Stimulated activated CD8-positive, alpha-beta memory T cell treated with anti-CD3 and anti-CD28 coated beads, Interleukin-7, amount 100 ng/mL, for 48 hours (primary cell): ENCODE measurements at regions not wholly inside any gene's neighbourhood (a gene's known extent, or its start where the extent isn't known, plus 50 kb on each side); places are given as distances from the start of the nearest gene placed in this dataset.

Experiments used
- DNase-seq, 2 donors: peaks; one replicate each; pipeline ENCODE4 v3.0.0-alpha.2; 2020; ENCODE audit warnings: low read depth in 1 of 2; ENCODE audit errors: extremely low read depth in 1 of 2

DNA sequence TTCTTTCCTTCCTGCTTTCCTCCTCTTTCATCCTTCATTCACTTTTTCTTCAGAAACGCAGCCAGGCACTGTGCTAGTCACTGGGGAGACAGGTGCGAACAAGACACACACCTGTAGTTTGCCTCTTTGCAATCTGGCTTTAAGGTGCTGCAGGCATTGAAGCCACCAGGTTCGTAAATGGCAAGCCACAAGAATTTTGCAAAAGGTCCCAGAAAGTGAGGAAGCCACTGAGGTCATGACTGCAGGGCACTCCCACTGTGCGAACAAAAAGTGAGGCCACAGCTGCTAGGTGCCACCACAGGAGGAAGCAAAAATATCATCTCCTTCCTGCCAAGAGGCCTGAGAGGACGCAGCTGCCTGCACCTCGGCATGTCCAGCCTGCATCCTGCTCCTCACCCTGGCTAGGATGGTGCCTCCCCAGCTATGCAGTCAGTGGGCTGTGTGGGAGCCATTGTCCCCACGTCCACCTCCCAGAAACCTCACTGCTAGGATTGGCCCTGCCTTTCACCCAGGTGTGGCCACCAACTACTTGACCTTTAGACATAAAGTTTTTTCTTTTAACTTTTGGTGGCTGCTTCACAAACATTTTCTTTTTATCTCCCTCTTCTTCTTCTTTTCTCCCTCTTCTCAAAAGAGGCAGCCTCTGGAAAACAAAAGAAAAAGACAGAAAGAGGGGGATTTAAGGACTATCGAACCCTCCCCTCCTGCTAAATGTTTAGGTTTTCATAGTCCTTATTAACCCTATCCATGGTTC is 230.8 kb downstream of the BCAS1 start:
- peak in 1 of 2 donors; percentile 40 for DNase-seq

DNA sequence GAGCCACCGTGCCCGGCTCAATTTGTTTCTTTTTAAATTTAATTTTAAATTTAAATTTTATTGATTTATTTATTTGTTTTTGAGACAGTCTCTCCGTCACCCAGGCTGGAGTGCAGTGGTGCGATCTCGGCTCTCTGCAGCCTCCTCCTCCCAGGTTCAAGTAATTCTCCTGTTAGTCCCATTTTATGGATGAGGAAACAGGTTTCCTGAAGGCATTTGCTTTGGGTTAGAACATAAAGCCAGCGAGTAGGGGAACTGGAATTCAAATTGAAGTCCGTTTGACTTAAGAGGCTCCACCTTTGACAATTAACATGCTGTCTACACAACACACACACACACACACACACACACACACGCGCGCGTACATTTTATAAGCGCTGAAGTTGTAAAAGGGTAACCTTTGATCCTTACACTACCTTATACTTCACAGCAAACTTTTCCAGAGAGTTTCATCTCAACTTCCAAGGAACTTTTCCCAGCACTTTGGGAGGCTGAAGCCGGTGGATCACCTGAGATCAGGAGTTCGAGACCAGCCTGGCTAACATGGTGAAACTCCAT is 232.0 kb downstream of the BCAS1 start:
- no peak for DNase-seq

DNA sequence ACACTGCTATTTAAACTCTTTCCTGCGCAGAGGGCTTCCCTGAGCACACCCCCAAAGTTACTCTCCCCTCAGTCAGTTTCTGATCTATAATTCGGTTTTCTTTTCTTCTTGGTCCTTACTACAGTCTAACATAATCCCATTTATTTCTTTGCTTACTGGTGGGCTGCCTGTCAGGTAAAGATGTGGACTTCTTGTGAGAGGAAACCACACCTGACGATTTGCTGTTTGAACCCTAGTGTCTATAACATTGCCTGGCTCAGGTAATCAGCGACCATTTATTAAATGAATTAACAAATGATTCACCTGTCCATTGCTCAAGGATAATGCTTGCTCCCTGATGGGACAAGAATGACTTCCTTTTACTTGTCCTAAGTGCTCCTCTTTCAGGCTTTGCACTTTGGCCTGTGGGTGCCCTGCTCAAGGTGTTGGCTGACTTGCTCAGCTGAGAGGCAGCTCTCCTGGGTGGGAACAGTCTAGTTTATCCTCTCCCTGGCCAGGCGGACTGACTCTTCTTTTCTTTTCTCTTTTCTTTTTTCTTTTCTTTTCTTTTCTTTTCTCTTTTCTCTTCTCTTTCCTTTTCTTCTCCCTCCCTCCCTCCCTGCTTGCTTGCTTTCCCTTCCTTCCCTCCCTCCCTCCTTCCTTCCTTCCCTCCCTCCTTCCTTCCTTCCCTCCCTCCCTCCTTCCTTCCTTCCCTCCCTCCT is 233.1 kb downstream of the BCAS1 start:
- DNase-seq = no peak

DNA sequence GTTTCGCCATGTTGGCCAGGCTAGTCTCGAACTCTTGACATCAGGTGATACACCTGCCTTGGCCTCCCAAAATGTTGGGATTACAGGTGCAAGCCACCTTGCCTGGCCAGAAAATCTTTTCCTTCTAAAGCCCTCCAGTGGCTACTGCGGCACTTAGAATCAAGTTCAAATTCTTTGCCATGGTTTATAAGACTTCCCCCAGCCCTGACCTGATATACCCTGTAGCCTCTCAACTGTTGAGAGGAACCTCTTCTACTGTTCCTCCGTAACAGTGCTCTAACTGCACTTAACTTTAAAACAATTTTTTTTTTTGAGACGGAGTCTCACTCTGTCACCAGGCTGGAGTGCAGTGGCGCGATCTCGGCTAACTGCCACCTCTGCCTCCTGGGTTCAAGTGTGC is 235.6 kb downstream of the BCAS1 start:
- DNase-seq = no peak

DNA sequence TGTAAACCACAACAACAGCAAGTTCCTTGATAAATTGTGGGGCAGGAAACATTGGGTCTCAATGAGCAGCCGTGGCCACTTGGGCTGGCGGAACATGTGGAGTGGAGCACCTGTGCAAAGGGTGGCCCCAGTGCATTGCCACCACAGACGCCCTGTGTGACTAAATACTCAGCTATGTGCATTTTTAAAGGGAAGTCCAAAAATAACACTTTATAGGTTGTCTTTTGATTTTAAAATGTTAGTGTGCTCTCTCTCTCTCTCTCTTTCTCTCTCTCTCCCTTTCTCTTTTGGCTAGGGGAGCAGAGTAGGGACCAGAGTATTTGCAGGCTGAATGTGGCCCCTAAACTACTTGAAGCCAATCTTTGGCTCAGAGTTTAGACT is 236.3 kb downstream of the BCAS1 start:
- DNase-seq = no peak

DNA sequence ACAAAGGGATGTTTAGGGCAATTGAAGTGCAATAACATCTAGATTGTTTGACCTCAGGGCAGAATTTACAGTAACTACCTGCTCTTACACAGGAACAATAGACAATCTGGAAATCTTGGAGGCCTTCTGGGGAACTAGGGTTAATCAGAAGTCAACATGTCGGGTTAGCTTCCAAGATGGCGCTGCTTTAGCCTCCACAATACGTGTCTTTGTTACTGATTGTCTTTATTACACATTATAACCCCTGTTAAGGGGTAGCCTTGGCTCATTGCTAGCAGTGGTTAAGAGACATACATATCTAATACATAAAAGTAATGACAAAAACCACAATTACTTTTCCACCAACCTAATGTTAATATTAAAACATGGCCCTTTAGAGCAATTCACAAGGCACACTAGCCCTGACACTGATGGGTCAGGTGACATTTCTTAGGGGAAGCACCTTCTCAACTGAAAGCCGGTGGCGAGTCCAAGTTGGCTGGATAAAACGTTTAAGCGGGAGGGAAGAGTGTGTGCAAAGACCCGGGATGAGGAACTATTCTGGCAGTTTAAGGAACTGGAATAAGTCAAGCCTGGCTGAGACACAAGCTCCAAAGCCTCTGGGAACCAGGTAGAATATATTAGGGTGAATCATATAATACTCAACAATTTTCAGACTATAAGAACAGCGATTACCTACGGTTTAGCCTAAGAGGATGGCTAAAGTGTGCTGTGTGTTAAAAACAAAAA is 236.9 kb downstream of the BCAS1 start:
- DNase-seq = no peak

DNA sequence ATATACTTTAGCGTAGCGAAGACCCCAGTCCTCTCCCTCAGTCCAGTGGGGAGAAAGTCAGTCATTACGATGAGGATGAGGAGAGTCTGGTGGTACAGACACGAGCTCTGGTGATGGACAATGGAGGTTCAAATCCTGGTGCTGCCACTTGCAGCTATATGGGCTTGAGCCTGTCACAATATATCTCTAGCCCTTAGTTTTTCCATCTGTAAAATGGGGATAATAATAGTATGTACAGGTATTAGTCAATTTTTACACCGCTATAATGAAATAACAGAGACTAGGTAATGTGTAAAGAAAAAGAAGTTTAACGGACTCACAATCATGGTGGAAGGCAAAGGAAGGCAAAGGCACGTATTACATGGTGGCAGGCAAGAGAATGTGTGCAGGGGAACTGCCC is 237.9 kb downstream of the BCAS1 start:
- no peak for DNase-seq

DNA sequence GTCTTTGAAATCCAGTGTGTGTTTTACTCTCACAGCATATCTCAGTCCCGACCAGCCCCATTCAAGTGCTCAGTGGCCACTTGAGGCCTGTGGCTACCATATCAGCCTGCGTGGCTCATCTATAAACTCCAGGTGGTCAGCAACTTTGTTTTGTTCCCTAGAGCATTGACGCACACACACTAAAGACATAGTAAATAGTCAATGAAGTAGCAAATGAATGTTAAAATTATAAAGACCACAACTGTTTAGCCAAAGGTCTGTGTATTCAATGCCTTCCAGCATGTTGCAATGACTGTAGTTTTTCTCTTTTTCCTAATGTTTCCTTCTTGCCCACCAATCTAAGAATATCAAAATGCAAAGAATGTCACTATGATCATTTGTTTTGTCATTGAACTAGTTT is 238.2 kb upstream of the ZNF217 start:
- no peak for DNase-seq

DNA sequence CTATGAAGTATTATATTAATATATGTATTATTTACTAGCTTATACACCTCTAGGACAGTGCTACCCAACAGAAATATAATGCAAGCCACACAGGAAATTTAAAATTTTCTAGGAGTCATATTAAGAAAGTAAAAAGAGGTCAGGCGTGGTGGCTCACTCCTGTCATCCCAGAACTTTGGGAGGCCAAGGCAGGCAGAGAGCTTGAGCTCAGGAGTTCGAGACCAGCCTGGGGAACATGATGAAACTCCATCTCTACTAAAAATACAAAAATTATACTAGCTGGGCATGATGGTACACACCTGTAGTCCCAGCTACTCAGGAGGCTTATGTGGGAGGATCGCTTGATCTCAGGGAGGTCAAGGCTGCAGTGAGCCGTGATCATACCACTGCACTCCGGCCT is 237.6 kb upstream of the ZNF217 start:
- DNase-seq = no peak

DNA sequence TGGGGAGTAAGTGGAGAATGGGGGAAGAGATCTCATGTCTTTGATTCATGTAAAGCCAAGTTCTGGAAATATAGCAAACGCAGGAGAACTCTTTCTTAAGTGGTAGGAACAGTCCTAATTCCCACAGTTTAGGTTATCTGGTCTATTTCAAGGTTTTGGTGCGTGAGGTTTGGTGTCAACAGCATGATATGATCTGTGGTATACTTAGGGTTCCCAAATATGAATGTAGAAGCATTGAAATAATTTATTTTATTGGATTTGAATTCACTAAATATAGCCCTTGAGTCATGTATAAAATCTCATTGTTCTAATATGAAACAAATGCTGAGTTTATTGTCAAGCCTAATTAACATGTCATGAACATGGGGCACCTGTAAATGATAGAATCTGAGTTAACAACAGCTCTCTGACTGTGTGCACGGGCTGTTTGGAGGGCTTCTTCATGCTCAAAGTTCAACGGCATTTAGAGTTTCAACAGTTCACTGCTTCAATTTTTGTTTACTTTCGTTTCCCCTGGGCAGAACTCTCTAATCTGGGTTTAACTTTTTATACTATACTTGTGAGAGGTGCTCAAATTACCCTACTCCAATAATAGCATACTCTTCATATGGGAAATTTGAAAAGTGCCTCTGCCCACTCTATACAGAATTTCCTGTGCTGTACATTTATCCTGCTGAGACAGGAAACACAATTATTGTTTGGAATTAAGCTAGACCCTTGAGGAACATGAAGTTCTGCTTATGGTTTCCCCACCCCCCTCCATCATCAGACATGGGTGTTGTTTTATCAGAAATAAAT is 236.3 kb upstream of the ZNF217 start:
- no peak for DNase-seq

DNA sequence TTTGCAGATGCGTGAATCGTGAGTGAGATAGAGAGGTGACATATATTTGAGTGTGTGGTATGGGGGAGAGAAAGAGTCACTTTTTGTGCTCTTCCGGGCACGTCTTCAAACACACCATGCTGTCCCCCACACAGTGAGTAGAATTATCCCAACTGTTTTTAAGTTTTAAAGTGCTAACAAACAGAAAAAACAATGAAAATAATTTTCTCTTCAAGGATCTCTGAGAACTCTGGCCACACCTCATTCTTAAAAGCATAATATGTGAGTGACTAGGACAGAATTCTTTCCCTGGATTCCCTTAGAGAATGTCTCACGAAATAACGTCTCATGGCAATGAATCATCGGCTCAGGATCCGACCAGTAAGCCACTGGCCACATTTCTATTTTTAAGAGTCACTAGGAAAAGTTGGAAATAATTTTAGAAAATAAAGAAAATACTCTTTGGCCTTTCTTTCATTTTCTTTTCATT is 235.7 kb upstream of the ZNF217 start:
- no peak for DNase-seq

DNA sequence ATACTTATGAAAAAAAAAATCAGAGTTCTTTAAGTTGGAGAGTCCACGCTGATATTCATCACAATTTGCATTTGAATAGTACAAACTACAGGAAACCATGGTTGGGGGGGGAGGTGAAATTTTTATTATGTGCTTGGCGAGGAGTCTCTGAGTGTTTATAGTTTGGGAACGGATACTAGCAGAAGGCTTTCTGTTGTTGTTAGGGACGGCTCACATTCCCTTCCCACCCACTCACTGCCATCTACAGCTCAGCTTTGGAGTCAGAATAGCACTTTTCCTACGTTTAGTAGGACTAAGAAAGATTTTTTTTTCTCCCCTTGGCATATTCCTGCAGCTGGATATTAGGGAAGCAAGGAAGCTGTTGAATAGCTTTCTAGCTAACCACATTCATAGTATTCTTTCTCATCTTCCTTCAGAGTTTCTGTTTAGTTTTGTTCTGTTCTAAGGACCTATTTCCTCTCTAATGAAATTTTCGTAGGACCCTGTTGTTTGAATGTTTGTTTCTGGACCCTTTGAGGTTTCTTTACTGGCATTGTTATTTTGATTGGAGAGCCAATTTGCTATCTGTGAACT is 235.1 kb upstream of the ZNF217 start:
- no peak for DNase-seq

DNA sequence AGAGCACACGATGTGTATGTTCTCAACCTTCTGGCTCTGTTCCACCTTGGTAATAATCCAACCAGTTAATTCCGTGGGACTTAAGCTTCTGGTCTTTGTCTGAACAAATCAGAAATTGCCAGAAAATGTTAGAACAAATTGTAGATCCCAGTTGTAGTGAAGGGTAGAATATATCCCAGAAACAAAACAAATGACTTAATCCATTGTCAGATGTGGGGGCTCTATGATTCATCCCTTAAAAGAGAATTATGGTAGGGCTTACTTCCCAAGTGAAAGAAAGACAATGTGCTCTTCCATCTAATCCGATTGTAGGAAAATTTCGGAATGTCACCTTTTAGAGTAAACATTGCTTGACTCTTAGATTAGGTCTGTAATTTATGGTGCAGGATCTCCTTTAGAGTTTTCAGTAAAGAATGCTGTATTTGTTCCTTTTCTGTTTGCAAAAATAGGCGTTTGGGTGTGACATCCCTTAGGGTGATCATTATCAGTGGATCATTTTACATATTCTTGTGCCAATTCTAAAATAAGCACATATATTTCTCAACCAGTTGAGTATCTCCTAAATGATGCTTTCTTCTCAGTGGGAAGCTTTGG is 234.5 kb upstream of the ZNF217 start:
- DNase-seq = no peak

DNA sequence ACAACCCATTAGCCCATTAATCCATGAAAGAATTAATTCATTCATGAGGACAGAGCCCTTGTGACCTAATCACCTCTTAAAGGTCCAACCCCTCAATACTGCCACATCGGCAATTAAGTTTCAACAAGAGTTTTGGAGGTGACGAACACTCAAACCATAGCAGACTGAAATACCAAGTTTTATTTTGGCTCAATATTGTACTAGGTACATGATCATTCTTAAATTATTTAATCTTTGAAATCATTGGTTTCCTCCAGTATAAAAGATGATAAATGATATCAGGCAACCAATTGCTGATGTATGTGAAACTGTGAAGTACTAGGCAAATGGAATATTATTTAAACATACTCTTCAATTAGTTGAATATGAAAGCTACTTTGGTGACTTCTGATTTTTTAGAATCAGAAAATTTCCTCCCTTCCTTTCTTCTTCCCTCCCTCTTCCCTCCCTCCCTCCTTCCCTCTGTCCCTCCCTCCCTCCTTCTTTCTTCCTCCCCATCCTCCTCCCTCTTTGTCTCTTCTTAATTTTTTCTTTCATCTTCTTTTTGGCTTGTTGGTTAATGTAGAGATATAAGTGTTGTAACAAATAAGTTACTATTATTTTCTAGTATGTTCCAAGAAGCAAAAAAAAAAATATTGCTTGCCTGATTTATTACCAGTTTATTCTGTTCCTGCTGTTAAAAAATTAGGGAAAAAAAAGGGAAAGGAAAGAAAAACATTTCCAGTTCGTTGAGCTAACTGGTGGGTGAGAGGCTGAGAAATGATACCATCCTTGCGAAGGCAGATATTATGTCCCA is 233.9 kb upstream of the ZNF217 start:
- DNase-seq = no peak

DNA sequence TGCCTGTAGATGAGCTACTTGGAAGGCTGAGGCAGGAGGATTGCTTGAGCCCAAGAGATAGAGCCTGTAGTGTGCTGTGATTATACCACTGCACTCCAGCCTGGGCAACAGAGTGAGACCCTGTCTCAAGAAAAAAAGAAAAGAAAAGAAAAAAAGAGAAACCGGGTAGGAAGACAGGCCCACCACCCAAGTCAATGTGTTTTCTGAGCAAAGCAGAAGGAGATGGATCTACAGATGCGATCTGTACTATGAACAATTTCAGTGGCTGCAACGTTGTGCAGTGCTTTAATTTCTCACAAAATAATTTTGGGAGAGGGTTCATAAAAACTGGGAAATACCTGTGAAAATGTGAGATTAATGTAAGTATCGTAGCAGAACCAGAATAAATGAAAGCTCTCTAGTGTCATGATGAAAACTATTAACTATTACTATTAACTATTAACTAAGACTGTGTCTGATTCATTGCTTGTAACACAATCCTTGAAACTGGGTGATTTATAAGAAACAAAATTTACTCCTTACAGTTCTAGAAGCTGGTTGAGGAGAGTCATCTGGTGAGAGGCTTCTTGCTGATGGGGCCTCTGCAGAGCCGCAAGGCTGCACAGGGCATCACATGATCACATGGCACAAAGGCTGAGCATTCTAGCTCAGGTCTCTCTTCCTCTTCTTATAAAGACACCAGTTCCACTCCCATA is 233.1 kb upstream of the ZNF217 start:
- no peak for DNase-seq

DNA sequence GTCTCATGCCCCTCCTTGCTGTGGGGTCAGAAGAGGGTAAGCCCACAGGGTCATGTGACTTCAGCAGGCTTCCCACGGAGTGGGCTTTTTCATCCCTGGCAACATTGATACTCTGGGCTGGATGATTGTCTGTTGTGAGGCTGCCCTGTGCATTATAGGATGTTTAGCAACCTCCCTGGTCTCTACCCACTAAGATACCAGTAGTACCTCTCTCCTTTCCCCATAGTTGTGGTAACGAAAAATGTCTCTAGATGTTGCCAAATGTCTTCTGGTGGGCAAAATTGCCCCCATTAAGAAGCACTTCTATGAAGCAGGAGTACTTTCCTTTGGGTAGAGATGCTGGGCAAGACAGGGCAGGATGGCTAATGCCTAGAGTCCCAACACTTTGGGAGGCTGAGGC is 232.5 kb upstream of the ZNF217 start:
- DNase-seq = no peak

DNA sequence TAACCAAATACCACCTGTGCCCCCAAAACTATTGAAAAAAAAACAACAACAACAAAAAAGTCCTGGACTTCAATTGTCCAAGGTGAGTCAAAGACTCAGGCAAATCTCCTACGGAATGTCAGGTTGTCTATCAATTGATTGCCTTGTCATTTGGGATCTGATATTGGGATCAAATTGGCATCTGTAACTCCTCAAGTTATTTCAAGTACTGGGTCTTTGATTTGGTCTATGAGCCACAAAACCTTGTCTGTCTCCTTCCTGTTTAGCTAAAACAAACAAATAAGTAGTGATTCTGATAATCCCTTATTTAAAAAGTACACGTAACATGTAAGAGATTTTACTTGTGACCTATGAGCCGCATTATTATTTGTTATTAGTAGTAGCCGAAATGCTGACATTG is 231.6 kb upstream of the ZNF217 start:
- no peak for DNase-seq

DNA sequence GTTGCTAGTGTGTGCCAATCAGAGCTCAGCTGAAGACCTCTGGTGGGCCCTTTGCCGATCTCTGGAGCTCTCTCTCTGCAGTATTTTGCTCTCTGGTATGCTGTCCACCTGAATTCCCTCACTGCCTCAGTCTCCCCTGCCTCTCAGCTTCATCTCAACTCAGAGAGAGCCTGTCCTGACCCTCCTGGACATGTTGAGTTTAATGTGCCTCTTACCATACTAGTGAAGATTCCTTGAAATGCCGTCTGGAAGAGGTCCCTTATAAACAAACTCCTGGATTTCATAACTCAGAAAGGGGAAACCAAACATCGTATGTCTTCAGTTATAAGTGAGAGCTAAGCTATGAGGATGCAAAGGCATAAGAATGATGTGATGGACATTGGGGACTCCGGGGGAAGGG is 231.1 kb upstream of the ZNF217 start:
- DNase-seq = no peak
